ENCODE measurements at regions not wholly inside any gene's neighbourhood (a gene's known extent, or its start where the extent isn't known, plus 50 kb on each side); places are given as distances from the start of the nearest gene placed in this dataset.
"Not testable (repeated sequence)": the region's sequence is repeated elsewhere in the genome, so short reads cannot be mapped to it uniquely, and the experiment has no call there.

DNA sequence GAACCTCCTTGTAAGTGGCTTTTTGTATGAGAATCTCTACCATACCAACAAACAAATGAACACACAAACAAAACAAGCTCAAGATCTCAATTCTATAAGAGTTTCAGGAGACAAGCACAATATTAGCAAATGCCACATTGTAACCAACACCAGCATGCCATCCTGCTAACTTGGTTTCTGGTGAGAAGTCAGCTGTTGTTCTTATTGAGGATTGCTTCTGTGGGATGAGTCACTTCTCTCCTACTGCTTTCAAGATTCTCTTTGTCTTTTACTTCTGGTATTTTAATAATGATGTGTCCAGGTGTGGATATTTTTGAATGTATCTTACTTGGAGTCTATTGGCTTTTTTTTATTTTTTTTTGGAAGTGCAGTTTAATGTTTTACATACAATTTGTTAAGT, 131.7 kb downstream of the BCL2L11 start:
- Histone ChIP-seq H3K9me3 (ENCODE audit: control insufficient read depth, insufficient read depth, low read length) (peaks cover 6% of the 10 kb centered on the region), H3K4me2 (ENCODE audit: low read length) (no peak overlapping the region), H3K4me1 (ENCODE audit: control insufficient read depth, low read length) (no peaks in the 10 kb centered on the region), H3K27me3 (ENCODE audit: control insufficient read depth, low read length) (no peaks in the 10 kb centered on the region), H3K36me3 (ENCODE audit: control insufficient read depth, low read length) (no peaks in the 10 kb centered on the region), H3K4me3 (ENCODE audit: low read length) (no peak overlapping the region), H3F3A (ENCODE audit: control insufficient read depth, insufficient read depth) (peaks cover 4% of the 10 kb centered on the region; the same call in 1 of the 2 replicates), H3K79me2 (ENCODE audit: control insufficient read depth, low read length) (no peaks in the 10 kb centered on the region), H3K27ac (ENCODE audit: low read depth, low read length) (no peak overlapping the region), H4K20me1 (ENCODE audit: control insufficient read depth, insufficient read depth, low read depth, low read length) (no peaks in the 10 kb centered on the region), H3K9me2 (replicated peaks; ENCODE audit: control insufficient read depth, low read length) (no peaks in the 10 kb centered on the region)
- TF ChIP-seq, protein P1, sequence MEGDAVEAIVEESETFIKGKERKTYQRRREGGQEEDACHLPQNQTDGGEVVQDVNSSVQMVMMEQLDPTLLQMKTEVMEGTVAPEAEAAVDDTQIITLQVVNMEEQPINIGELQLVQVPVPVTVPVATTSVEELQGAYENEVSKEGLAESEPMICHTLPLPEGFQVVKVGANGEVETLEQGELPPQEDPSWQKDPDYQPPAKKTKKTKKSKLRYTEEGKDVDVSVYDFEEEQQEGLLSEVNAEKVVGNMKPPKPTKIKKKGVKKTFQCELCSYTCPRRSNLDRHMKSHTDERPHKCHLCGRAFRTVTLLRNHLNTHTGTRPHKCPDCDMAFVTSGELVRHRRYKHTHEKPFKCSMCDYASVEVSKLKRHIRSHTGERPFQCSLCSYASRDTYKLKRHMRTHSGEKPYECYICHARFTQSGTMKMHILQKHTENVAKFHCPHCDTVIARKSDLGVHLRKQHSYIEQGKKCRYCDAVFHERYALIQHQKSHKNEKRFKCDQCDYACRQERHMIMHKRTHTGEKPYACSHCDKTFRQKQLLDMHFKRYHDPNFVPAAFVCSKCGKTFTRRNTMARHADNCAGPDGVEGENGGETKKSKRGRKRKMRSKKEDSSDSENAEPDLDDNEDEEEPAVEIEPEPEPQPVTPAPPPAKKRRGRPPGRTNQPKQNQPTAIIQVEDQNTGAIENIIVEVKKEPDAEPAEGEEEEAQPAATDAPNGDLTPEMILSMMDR (IDR thresholded peaks at IDR 0.05; ENCODE audit: low read depth, low read length, poor library complexity, severe bottlenecking) = no peak
- no peak for TF ChIP-seq EZH2phosphoT487 (IDR thresholded peaks at IDR 0.05; ENCODE audit: borderline replicate concordance, low read length)

DNA sequence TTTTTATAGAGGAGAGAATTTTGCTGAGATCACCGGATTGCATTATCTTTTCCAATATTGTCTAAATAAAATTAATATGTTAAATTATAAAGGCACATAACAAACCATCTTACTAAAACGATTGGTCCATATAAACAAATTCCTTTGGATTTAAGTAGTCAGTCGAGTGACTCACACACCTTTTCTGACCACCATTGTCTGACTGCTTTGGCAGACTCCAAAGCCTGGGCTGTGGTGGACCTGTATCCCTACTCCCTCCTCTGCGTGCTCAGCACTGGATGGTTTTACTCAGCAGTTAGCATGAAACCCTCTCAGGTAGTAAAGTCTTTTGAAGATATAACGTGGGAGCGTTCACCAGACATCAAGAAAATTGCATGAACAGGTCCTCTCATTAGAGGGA, 134.2 kb downstream of the BCL2L11 start:
- not testable (repeated sequence) for H3K79me2 ChIP-seq (ENCODE audit: control insufficient read depth, low read length); H3K9me3 ChIP-seq (ENCODE audit: control insufficient read depth, insufficient read depth, low read length); H3K36me3 ChIP-seq (ENCODE audit: control insufficient read depth, low read length); H3K27ac ChIP-seq (ENCODE audit: low read depth, low read length); H3F3A ChIP-seq (ENCODE audit: control insufficient read depth, insufficient read depth); H3K4me3 ChIP-seq (ENCODE audit: low read length); H3K4me2 ChIP-seq (ENCODE audit: low read length); H3K4me1 ChIP-seq (ENCODE audit: control insufficient read depth, low read length); H3K27me3 ChIP-seq (ENCODE audit: control insufficient read depth, low read length); H4K20me1 ChIP-seq (ENCODE audit: control insufficient read depth, insufficient read depth, low read depth, low read length); H3K9me2 ChIP-seq (replicated peaks; ENCODE audit: control insufficient read depth, low read length)

DNA sequence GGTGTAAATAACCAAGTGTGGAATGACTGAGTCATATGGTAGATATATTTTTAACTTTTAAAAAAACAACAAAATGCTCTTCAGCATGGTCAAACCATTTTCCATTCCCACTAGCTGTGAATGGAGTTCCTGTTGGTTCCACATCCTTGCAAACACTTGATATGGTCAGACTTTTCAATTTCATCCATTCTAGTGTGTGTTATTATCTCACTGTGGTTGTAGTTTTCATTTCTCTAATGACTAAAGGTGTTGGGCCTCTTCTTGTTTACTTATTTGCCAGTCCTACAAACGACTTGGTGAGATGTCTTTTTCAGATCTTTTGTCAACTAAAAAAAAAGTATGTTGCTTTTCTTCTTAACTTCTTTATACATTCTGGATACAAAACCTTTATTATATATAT, 135.9 kb downstream of the BCL2L11 start:
- not testable (repeated sequence) for H3K27ac ChIP-seq (ENCODE audit: low read depth, low read length); H3K79me2 ChIP-seq (ENCODE audit: control insufficient read depth, low read length); H3K9me2 ChIP-seq (replicated peaks; ENCODE audit: control insufficient read depth, low read length); H3K4me2 ChIP-seq (ENCODE audit: low read length); H3K36me3 ChIP-seq (ENCODE audit: control insufficient read depth, low read length); H3K27me3 ChIP-seq (ENCODE audit: control insufficient read depth, low read length); H3K4me3 ChIP-seq (ENCODE audit: low read length); H3K4me1 ChIP-seq (ENCODE audit: control insufficient read depth, low read length); H3K9me3 ChIP-seq (ENCODE audit: control insufficient read depth, insufficient read depth, low read length); H3F3A ChIP-seq (ENCODE audit: control insufficient read depth, insufficient read depth); H4K20me1 ChIP-seq (ENCODE audit: control insufficient read depth, insufficient read depth, low read depth, low read length)

DNA sequence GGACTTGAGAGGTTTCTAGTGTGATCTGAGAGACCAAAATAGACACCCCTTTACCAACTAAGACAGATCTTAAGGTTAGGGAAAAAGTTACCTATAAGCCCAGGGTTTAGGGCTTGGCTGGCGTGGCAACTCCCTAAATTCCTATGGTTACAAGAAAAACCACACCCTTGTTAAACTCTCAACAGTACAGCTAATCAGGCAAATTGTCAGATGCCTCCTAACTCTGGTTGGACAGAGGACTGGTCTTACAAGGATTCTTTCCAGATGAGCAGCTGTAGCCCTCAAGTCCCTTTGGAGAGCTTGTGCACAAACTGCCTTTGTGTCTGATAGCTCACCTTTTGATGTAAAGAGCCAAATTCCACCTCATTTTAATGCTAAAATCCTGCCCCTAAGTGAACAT, 136.9 kb downstream of the BCL2L11 start:
- H3K9me3 ChIP-seq (ENCODE audit: control insufficient read depth, insufficient read depth, low read length); H3K4me2 ChIP-seq (ENCODE audit: low read length): not testable (repeated sequence)

DNA sequence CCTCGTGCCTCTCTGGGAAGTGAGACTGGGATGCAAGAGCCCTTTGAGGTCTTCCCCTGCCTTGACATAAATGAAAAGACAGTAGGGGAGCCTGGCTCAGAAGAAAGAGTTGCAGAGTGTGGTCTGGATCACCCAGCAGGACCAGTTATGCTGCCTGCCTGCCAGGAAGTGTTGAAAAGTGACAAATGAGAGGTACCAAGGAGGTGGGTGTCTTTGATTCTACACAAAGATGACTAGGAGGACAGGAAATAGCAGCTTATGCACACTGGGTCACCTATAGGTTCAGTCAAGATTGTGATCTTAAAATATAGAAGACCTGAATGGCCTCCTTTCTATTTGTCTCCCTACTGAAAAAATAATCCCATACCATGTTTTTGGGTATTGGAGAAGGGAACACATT, 137.6 kb downstream of the BCL2L11 start:
- not testable (repeated sequence) for H3K4me2 ChIP-seq (ENCODE audit: low read length); H3K27ac ChIP-seq (ENCODE audit: low read depth, low read length); H3K4me1 ChIP-seq (ENCODE audit: control insufficient read depth, low read length); H3K9me3 ChIP-seq (ENCODE audit: control insufficient read depth, insufficient read depth, low read length); H3K27me3 ChIP-seq (ENCODE audit: control insufficient read depth, low read length); H3K79me2 ChIP-seq (ENCODE audit: control insufficient read depth, low read length); H3F3A ChIP-seq (ENCODE audit: control insufficient read depth, insufficient read depth); H3K36me3 ChIP-seq (ENCODE audit: control insufficient read depth, low read length); H4K20me1 ChIP-seq (ENCODE audit: control insufficient read depth, insufficient read depth, low read depth, low read length); H3K4me3 ChIP-seq (ENCODE audit: low read length); H3K9me2 ChIP-seq (replicated peaks; ENCODE audit: control insufficient read depth, low read length)

More for the DNA sequence above, 136.9 kb downstream of the BCL2L11 start:
- H3K27ac ChIP-seq (ENCODE audit: low read depth, low read length); H4K20me1 ChIP-seq (ENCODE audit: control insufficient read depth, insufficient read depth, low read depth, low read length); H3F3A ChIP-seq (ENCODE audit: control insufficient read depth, insufficient read depth); H3K4me1 ChIP-seq (ENCODE audit: control insufficient read depth, low read length); H3K36me3 ChIP-seq (ENCODE audit: control insufficient read depth, low read length); H3K27me3 ChIP-seq (ENCODE audit: control insufficient read depth, low read length); H3K9me2 ChIP-seq (replicated peaks; ENCODE audit: control insufficient read depth, low read length); H3K4me3 ChIP-seq (ENCODE audit: low read length); H3K79me2 ChIP-seq (ENCODE audit: control insufficient read depth, low read length): not testable (repeated sequence)

DNA sequence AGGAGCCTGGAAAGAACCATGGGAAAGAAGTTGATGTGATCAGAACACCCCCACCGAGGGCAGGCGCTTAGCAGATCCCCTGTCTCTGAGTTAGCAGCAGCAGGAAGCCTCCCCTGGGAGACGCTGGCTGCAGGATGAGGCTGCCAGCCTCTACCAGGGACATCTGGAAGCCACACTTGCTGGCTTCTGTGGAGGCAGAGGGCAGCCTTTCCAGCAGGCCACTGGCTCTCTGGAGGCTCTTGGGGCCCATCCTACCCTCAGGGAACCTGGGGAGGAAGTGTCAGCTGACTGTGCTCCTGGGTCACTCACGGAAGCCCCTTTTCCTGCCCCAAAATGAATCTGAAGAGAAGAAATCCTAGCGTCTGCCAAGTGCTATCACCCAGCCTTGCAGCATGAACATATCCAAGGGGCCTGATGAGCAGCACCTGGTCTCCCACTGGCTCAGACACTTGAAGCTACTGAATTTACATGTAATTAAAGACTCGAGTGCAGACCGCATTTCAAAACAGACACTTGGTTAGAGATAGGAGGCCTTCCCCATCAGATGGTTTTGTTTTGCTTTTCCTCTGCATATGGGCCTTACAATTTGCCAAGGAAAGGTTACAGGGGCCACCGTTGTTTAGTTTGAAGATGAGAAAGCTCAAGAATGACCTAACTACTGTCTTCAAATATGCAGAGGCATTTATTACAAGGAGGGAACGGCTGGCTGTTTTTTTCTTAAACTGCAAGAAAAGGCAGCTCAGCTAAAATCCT, 142.1 kb downstream of the BCL2L11 start:
- H3K4me1 ChIP-seq (ENCODE audit: control insufficient read depth, low read length); H3K4me2 ChIP-seq (ENCODE audit: low read length); H3F3A ChIP-seq (ENCODE audit: control insufficient read depth, insufficient read depth); H3K4me3 ChIP-seq (ENCODE audit: low read length); H3K79me2 ChIP-seq (ENCODE audit: control insufficient read depth, low read length); H3K9me3 ChIP-seq (ENCODE audit: control insufficient read depth, insufficient read depth, low read length); H3K27me3 ChIP-seq (ENCODE audit: control insufficient read depth, low read length); H3K36me3 ChIP-seq (ENCODE audit: control insufficient read depth, low read length); H3K27ac ChIP-seq (ENCODE audit: low read depth, low read length); H4K20me1 ChIP-seq (ENCODE audit: control insufficient read depth, insufficient read depth, low read depth, low read length); H3K9me2 ChIP-seq (replicated peaks; ENCODE audit: control insufficient read depth, low read length): not testable (repeated sequence)

DNA sequence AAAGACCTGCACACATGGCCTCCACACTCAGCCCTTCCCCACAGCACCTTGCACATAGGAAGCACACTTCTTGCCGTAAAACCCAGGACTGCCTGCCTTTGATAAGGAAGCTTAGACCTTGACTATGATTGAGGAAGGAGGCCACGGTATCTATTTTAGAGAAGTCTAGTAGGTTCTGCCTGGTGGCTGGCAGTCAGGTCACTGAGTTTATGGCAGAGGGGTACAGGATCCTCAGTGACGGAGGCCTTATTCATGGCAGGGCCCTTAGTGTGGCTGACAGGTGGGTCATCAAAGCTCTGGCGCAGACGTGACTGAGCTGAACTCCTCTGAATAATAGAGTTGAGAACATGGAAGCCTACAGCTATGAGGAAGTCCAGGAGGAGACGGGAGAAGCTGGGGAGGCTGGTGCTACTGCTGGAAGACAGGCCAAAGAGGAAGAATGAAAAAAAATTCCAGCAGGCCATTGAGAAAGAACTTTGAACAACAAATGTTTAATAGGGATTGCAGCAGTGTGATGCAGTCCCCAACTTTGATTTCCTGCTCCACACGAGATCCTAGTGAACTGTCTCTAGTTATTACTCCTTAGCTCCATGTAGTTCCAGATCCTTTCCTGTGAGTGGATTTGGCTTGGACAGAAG, 142.8 kb downstream of the BCL2L11 start:
- H3K4me1 ChIP-seq (ENCODE audit: control insufficient read depth, low read length); H4K20me1 ChIP-seq (ENCODE audit: control insufficient read depth, insufficient read depth, low read depth, low read length); H3K9me2 ChIP-seq (replicated peaks; ENCODE audit: control insufficient read depth, low read length); H3K27ac ChIP-seq (ENCODE audit: low read depth, low read length); H3K79me2 ChIP-seq (ENCODE audit: control insufficient read depth, low read length); H3K27me3 ChIP-seq (ENCODE audit: control insufficient read depth, low read length); H3K9me3 ChIP-seq (ENCODE audit: control insufficient read depth, insufficient read depth, low read length); H3K36me3 ChIP-seq (ENCODE audit: control insufficient read depth, low read length); H3K4me2 ChIP-seq (ENCODE audit: low read length); H3K4me3 ChIP-seq (ENCODE audit: low read length); H3F3A ChIP-seq (ENCODE audit: control insufficient read depth, insufficient read depth): not testable (repeated sequence)

Measured in DOHH2 (cell line).